IMR-90 (cell line): ENCODE measurements at regions not wholly inside any gene's neighbourhood (a gene's known extent, or its start where the extent isn't known, plus 50 kb on each side); places are given as distances from the start of the nearest gene placed in this dataset.

ENCODE experiments used
- ATAC-seq: fragments of 200-7000 bp; cut with Tn5 transposase; 2 replicates; pipeline ENCODE4 v1.9.1; 2020; ENCODE audit warnings: low read depth, mild to moderate bottlenecking, moderate library complexity
- BruUV-seq: library from RNA; stranded (reverse); fragments of 400-500 nt; replicated peaks from 2 replicates; lab custom pipeline; 2021; lab: Mats Ljungman, UMichigan
- CTCF ChIA-PET: fragments of 300-600 bp; formaldehyde crosslinking; extraction: SDS; loops from one replicate; lab custom pipeline; 2021; ENCODE audit warnings: antibody characterized with exemption; lab: Yijun Ruan, JAX
- POLR2A ChIA-PET: fragments of 300-600 bp; sonication (Branson Sonifier 250); formaldehyde crosslinking; loops from one replicate; lab custom pipeline; 2022; ENCODE audit warnings: antibody characterized with exemption; ENCODE audit not compliant: unreplicated experiment; lab: Charles Lee
- DNase-seq: peaks from one replicate; pipeline ENCODE4 v3.0.0; 2013
- H2AFZ ChIP-seq: replicated peaks from 2 replicates; pipeline ENCODE3; 2013; ENCODE audit warnings: low read length, mild to moderate bottlenecking; ENCODE audit not compliant: poor library complexity
- H2AK5ac ChIP-seq: 2 replicates; pipeline ENCODE4 v1.6.1; 2013; ENCODE audit warnings: low read depth, low read length, inconsistent platforms
- H2AK9ac ChIP-seq: replicated peaks from 2 replicates; pipeline ENCODE3; 2013; ENCODE audit warnings: mild to moderate bottlenecking, low read depth, low read length, moderate library complexity; ENCODE audit not compliant: poor library complexity
- H2BK120ac ChIP-seq: 2 replicates; pipeline ENCODE4 v1.6.1; 2013; ENCODE audit warnings: low read depth, low read length, inconsistent platforms
- H2BK15ac ChIP-seq: 3 replicates; pipeline ENCODE4 v1.6.1; 2013; ENCODE audit warnings: low read depth, low read length, inconsistent platforms
- H2BK20ac ChIP-seq: 2 replicates; pipeline ENCODE4 v1.6.1; 2013; ENCODE audit warnings: low read depth, mild to moderate bottlenecking, inconsistent platforms, low read length, moderate library complexity
- H2BK5ac ChIP-seq: 2 replicates; pipeline ENCODE4 v1.6.1; 2013; ENCODE audit warnings: mild to moderate bottlenecking, low read depth, low read length, inconsistent platforms; ENCODE audit not compliant: poor library complexity, severe bottlenecking
- H3K14ac ChIP-seq: replicated peaks from 2 replicates; pipeline ENCODE4 v1.6.1; 2013; ENCODE audit warnings: low read depth, low read length, inconsistent platforms
- H3K18ac ChIP-seq: 2 replicates; pipeline ENCODE4 v1.6.1; 2013; ENCODE audit warnings: low read depth, low read length, control low read depth
- H3K23ac ChIP-seq: 2 replicates; pipeline ENCODE4 v1.6.1; 2013; ENCODE audit warnings: low read depth, low read length, inconsistent platforms
- H3K27ac ChIP-seq: 2 replicates; pipeline ENCODE4 v1.5.1; 2013; ENCODE audit warnings: mild to moderate bottlenecking, control low read depth, low read length; ENCODE audit not compliant: insufficient read depth
- H3K27me3 ChIP-seq: 2 replicates; pipeline ENCODE4 v1.6.1; 2013; ENCODE audit warnings: low read length; ENCODE audit not compliant: control insufficient read depth, insufficient read depth
- H3K36me3 ChIP-seq: 2 replicates; pipeline ENCODE4 v1.6.1; 2013; ENCODE audit warnings: low read length, mixed read lengths; ENCODE audit not compliant: control insufficient read depth, insufficient read depth
- H3K4ac ChIP-seq: 2 replicates; pipeline ENCODE4 v1.6.1; 2013; ENCODE audit warnings: low read depth, low read length, inconsistent platforms
- H3K4me1 ChIP-seq: 2 replicates; pipeline ENCODE4 v1.6.1; 2013; ENCODE audit warnings: low read length, mixed read lengths; ENCODE audit not compliant: control insufficient read depth, insufficient read depth
- H3K4me2 ChIP-seq: 2 replicates; pipeline ENCODE4 v1.6.1; 2013; ENCODE audit warnings: low read depth, mild to moderate bottlenecking, control low read depth, low read length, moderate library complexity
- H3K4me3 ChIP-seq: 2 replicates; pipeline ENCODE4 v1.5.1; 2013; ENCODE audit warnings: low read depth, mild to moderate bottlenecking, control low read depth, low read length, moderate library complexity; ENCODE audit not compliant: insufficient read depth
- H3K56ac ChIP-seq: 2 replicates; pipeline ENCODE4 v1.6.1; 2013; ENCODE audit warnings: low read length, inconsistent platforms; ENCODE audit not compliant: insufficient read depth; ENCODE audit errors: extremely low read depth
- H3K79me1 ChIP-seq, 2 experiments: 2 replicates each; pipeline ENCODE4 v1.6.1; 2013; ENCODE audit warnings: low read length in 2 of 2, inconsistent platforms in 1 of 2, low read depth in 1 of 2
- H3K9ac ChIP-seq: 2 replicates; pipeline ENCODE4 v1.6.1; 2013; ENCODE audit warnings: low read depth, low read length, control low read depth
- H3K9me1 ChIP-seq: 2 replicates; pipeline ENCODE4 v1.6.1; 2013; ENCODE audit warnings: low read length, inconsistent platforms; ENCODE audit not compliant: insufficient read depth
- H3K9me3 ChIP-seq: 2 replicates; pipeline ENCODE4 v1.6.1; 2013; ENCODE audit warnings: low read length; ENCODE audit not compliant: control insufficient read depth, insufficient read depth
- H4K20me1 ChIP-seq: 2 replicates; pipeline ENCODE4 v1.6.1; 2013; ENCODE audit warnings: low read length, inconsistent platforms; ENCODE audit not compliant: insufficient read depth
- H4K5ac ChIP-seq: 2 replicates; pipeline ENCODE4 v1.6.1; 2013; ENCODE audit warnings: mild to moderate bottlenecking, low read depth, low read length, control low read depth
- H4K8ac ChIP-seq, 2 experiments: 2 replicates each; pipeline ENCODE4 v1.6.1; 2013; ENCODE audit warnings: low read depth in 2 of 2, low read length in 2 of 2, control low read depth in 1 of 2, inconsistent platforms in 1 of 2
- H4K91ac ChIP-seq: 2 replicates; pipeline ENCODE4 v1.6.1; 2013; ENCODE audit warnings: low read depth, low read length, inconsistent platforms; ENCODE audit not compliant: insufficient read depth
- RCOR1 ChIP-seq: IDR thresholded peaks from 2 replicates; pipeline ENCODE4 v1.6.1; 2012; ENCODE audit warnings: mild to moderate bottlenecking, low read length, improper control_type of control experiment; ENCODE audit not compliant: insufficient replicate concordance
- WGBS, 2 experiments: methylation state at CpG; one replicate each; pipeline versions ENCODE4 v1.1.5 to v1.1.7; 2013; ENCODE audit warnings: missing lambda C conversion rate in 2 of 2; ENCODE audit not compliant: insufficient read length in 1 of 2; ENCODE audit errors: extremely low coverage in 2 of 2; 5-methylcytosine and 5-hydroxymethylcytosine counted together
- dilution Hi-C: fragments of 300-500 bp; cut with HindIII; formaldehyde crosslinking; loops from one replicate; pipeline ENCODE4 v1.14.3; 2018; ENCODE audit warnings: low sequenced_read_pairs; ENCODE audit not compliant: unreplicated experiment
- in situ Hi-C: fragments of 300-500 bp; cut with MboI; formaldehyde crosslinking; loops from 3 replicates; pipeline ENCODE4 v1.14.3; 2019; ENCODE audit warnings: low sequenced_read_pairs, inconsistent platforms, mixed read lengths
- intact Hi-C: fragments of 100-400 bp; cut with micrococcal nuclease; formaldehyde crosslinking; loops from 2 replicates; pipeline ENCODE4 v1.10.0; 2022

GRCh38 chr22:22716136-22716665 lies 71.8 kb downstream of the GGTLC2 start:
- Histone ChIP-seq H3K23ac (no peak overlapping the region), H4K91ac (no peak overlapping the region), H4K5ac (no peak overlapping the region), H3K4me1 (peaks cover 7% of the 10 kb centered on the region; the same call in 1 of the 2 replicates), H3K4me2 (no peak overlapping the region), H4K8ac (no peak overlapping the region), H2BK120ac (no peak overlapping the region), H3K9me3 (no peaks in the 10 kb centered on the region), H3K56ac (no peak overlapping the region), H3K36me3 (no peaks in the 10 kb centered on the region), H2AFZ (no peak overlapping the region), H3K9ac (no peak overlapping the region), H2AK9ac (no peak overlapping the region), H3K27me3 (peaks cover 3% of the 10 kb centered on the region; the same call in 1 of the 2 replicates), H4K20me1 (no peaks in the 10 kb centered on the region), H3K14ac (no peak overlapping the region), H3K27ac (no peak overlapping the region), H3K4ac (no peak overlapping the region), H3K79me1 (no peaks in the 10 kb centered on the region), H3K4me3 (no peak overlapping the region), H2AK5ac (no peak overlapping the region), H3K18ac (no peak overlapping the region), H2BK20ac (no peak overlapping the region), H2BK15ac (no peak overlapping the region), H3K9me1 (peaks cover 5% of the 10 kb centered on the region; the same call in 1 of the 2 replicates), H2BK5ac (no peak overlapping the region)
- in situ Hi-C loops = no loop called here
- intact Hi-C loops = no loop called here
- ChIA-PET CTCF (no interaction called here), POLR2A (no interaction called here)
- TF ChIP-seq RCOR1 = no peak
- WGBS, 2 experiments = 50% methylated on average over 1 of the region's 6 CpGs; no CpG with 5 or more reads in 1 of the 2 experiments
- no TSS peak for BruUV-seq
- dilution Hi-C loops = no loop called here
- ATAC-seq (no peak), DNase-seq (no peak)
